Esophagus (tissue), 2 donors: ENCODE measurements at regions not wholly inside any gene's neighbourhood (a gene's known extent, or its start where the extent isn't known, plus 50 kb on each side); places are given as distances from the start of the nearest gene placed in this dataset.
A peak's percentile ranks its signal among the peaks of the same experiment; 100 is the strongest.

Experiments
- H3K27ac ChIP-seq, 2 donors: one replicate each; pipeline ENCODE4 v1.5.1; 2013; ENCODE audit warnings: low read depth in 2 of 2, mild to moderate bottlenecking in 2 of 2, inconsistent platforms in 1 of 2, low read length in 1 of 2, moderate library complexity in 1 of 2
- H3K27me3 ChIP-seq, 2 donors: one replicate each; pipeline ENCODE4 v1.6.1; 2013; ENCODE audit warnings: low read length in 2 of 2, control low read depth in 1 of 2, mild to moderate bottlenecking in 1 of 2; ENCODE audit not compliant: insufficient read depth in 2 of 2, control insufficient read depth in 1 of 2
- H3K36me3 ChIP-seq, 2 donors: one replicate each; pipeline ENCODE4 v1.6.1; 2013; ENCODE audit warnings: low read length in 1 of 2; ENCODE audit not compliant: control insufficient read depth in 2 of 2, insufficient read depth in 2 of 2
- H3K4me1 ChIP-seq, 2 donors: one replicate each; pipeline ENCODE4 v1.6.1; 2013; ENCODE audit warnings: low read length in 1 of 2; ENCODE audit not compliant: control insufficient read depth in 2 of 2, insufficient read depth in 2 of 2
- H3K4me3 ChIP-seq, 2 donors: one replicate each; pipeline ENCODE4 v1.5.1; 2013; ENCODE audit warnings: low read length in 2 of 2, mild to moderate bottlenecking in 2 of 2, low read depth in 1 of 2, moderate library complexity in 1 of 2
- H3K9me3 ChIP-seq, 2 donors: one replicate each; pipeline ENCODE4 v1.6.1; 2013; ENCODE audit warnings: mild to moderate bottlenecking in 2 of 2, low read depth in 1 of 2, low read length in 1 of 2, moderate library complexity in 1 of 2; ENCODE audit not compliant: control insufficient read depth in 2 of 2, insufficient read depth in 1 of 2
- WGBS, 2 donors: extraction: QIAGEN DNeasy Blood & Tissue Kit; methylation state at CpG; one replicate each; pipeline ENCODE4 v1.1.7; 2013; 5-methylcytosine and 5-hydroxymethylcytosine counted together
- donor health status: healthy with polysubstance abuse.
- donor health status: Bipolar disorder and iron deficiency.

- Histone ChIP-seq H3K27ac (no peak overlapping the region), H3K36me3 (no peaks in the 10 kb centered on the region), H3K9me3 (peaks cover 0 to 19% of the 10 kb centered on the region in 2 donors), H3K4me1 (no peaks in the 10 kb centered on the region), H3K27me3 (peaks cover 0 to 2% of the 10 kb centered on the region in 2 donors), H3K4me3 (no peak overlapping the region)
- 94 to 99% methylated on average over 2 of the region's 2 CpGs for WGBS, 2 donors
These were observed 76.4 kb downstream of the ING1 start for GRCh38 chr13:110789871-110790270.

GRCh38 chr13:110790371-110790770, 76.9 kb downstream of the ING1 start:
- H3K27me3 ChIP-seq: peaks cover 0 to 2% of the 10 kb centered on the region in 2 donors
- H3K4me3 ChIP-seq: no peak overlapping the region
- 87 to 90% methylated on average over 3 of the region's 3 CpGs for WGBS, 2 donors
- H3K9me3 ChIP-seq: peaks cover 0 to 17% of the 10 kb centered on the region in 2 donors
- H3K36me3 ChIP-seq: no peaks in the 10 kb centered on the region
- no peak overlapping the region for H3K27ac ChIP-seq
- H3K4me1 ChIP-seq: no peaks in the 10 kb centered on the region

DNA sequence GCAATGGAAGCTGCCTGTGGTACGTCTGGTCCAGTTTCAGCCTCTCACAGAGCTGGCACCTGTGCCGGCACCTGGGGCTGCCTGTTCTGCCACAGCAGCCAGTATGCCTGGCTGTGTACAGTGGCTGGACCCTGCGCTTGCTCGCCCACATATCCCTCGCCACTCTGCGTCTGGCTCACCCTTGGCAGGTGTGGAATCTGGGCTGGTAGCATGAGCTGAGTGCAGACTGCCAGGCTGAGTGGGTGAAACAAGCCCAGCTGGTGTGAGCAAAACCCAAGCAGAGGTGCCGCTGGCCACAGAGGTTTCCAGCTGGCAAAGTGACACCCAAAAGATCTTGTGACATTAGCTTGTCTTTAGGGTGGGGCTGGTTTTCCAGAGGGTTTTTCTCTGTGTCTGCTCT, 80.7 kb downstream of the ING1 start:
- H3K27me3 ChIP-seq: peaks cover 0 to under 1% of the 10 kb centered on the region in 2 donors
- H3K4me3 ChIP-seq: no peak overlapping the region
- H3K9me3 ChIP-seq: peaks cover 0 to 16% of the 10 kb centered on the region in 2 donors
- H3K4me1 ChIP-seq: peaks cover 0 to 3% of the 10 kb centered on the region in 2 donors
- 85 to 87% methylated on average over 7 of the region's 7 CpGs for WGBS, 2 donors
- H3K36me3 ChIP-seq: no peaks in the 10 kb centered on the region
- no peak overlapping the region for H3K27ac ChIP-seq

DNA sequence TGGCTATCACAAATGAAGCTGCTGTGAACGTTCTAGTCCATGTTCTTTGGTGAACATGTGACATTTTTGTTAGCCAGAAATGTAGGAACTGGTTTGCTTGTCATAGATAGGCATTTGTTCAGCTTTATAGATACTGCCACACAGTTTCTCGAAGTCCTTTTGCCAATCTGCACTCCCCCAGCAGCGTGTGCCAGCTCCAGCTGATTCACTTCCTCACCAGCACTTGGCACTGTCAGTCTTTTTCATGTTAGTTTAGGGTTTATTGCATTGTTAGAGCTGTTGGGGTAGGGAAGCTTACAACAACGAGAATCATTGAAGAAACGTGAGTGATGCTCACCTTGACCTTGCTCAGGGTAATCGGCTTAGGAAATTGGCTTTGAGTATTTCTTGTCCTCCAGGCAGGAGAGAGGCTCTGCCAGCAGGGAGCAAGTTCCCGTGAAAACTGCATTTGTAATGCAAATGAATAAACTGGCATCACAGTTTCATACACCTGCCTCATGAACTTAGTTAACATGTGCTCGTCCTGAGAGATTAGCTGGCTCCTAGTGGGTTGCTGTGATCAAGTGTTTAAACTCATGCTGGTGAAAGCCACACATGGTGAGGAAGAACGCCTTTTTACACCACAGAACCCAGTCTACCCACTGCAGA, 83.9 kb downstream of the ING1 start:
- Histone ChIP-seq H3K27ac (no peak overlapping the region), H3K36me3 (no peaks in the 10 kb centered on the region), H3K9me3 (peaks cover 0 to 13% of the 10 kb centered on the region in 2 donors), H3K4me3 (no peak overlapping the region), H3K27me3 (peaks cover 0 to 2% of the 10 kb centered on the region in 2 donors), H3K4me1 (peaks cover 0 to 3% of the 10 kb centered on the region in 2 donors)
- whole genome bisulfite sequencing, 2 donors: 43 to 46% methylated on average over 9 of the region's 9 CpGs

GRCh38 chr13:110798081-110798994, 84.8 kb downstream of the ING1 start:
- WGBS, 2 donors: 71 to 79% methylated on average over 18 of the region's 18 CpGs
- H3K4me1 ChIP-seq: peaks cover 0 to 3% of the 10 kb centered on the region in 2 donors
- H3K9me3 ChIP-seq: peaks cover 0 to 6% of the 10 kb centered on the region in 2 donors
- H3K27ac ChIP-seq: no peak overlapping the region
- H3K4me3 ChIP-seq: no peak overlapping the region
- no peaks in the 10 kb centered on the region for H3K36me3 ChIP-seq
- peaks cover 0 to 2% of the 10 kb centered on the region in 2 donors for H3K27me3 ChIP-seq

GRCh38 chr13:110799246-110800236, 86.0 kb downstream of the ING1 start:
- Histone ChIP-seq H3K4me3 (no peak overlapping the region), H3K4me1 (peaks cover 0 to 3% of the 10 kb centered on the region in 2 donors), H3K9me3 (no peaks in the 10 kb centered on the region), H3K36me3 (no peaks in the 10 kb centered on the region), H3K27ac (peak overlapping the region in 1 of 2 donors; percentile 53), H3K27me3 (peaks cover 0 to 2% of the 10 kb centered on the region in 2 donors)
- WGBS, 2 donors: 55 to 60% methylated on average over 30 of the region's 30 CpGs

GRCh38 chr13:110801044-110801443, 87.5 kb downstream of the ING1 start:
- Histone ChIP-seq H3K27ac (no peak overlapping the region), H3K4me1 (peaks cover 0 to 3% of the 10 kb centered on the region in 2 donors), H3K4me3 (no peak overlapping the region), H3K9me3 (no peaks in the 10 kb centered on the region), H3K36me3 (no peaks in the 10 kb centered on the region), H3K27me3 (peaks cover 0 to 2% of the 10 kb centered on the region in 2 donors)
- WGBS, 2 donors: 61 to 72% methylated on average over 7 of the region's 7 CpGs

GRCh38 chr13:110802260-110802659, 88.8 kb downstream of the ING1 start:
- Histone ChIP-seq H3K36me3 (no peaks in the 10 kb centered on the region), H3K27ac (no peak overlapping the region), H3K27me3 (peaks cover 0 to 2% of the 10 kb centered on the region in 2 donors), H3K4me3 (no peak overlapping the region), H3K4me1 (peaks cover 0 to 3% of the 10 kb centered on the region in 2 donors), H3K9me3 (no peaks in the 10 kb centered on the region)
- WGBS, 2 donors: 70 to 71% methylated on average over 5 of the region's 5 CpGs

GRCh38 chr13:110806636-110807035, 93.1 kb downstream of the ING1 start:
- H3K9me3 ChIP-seq: no peaks in the 10 kb centered on the region
- no peaks in the 10 kb centered on the region for H3K36me3 ChIP-seq
- no peak overlapping the region for H3K27ac ChIP-seq
- 91 to 92% methylated on average over 4 of the region's 4 CpGs for WGBS, 2 donors
- H3K4me3 ChIP-seq: no peak overlapping the region
- H3K27me3 ChIP-seq: peaks cover 0 to 4% of the 10 kb centered on the region in 2 donors
- H3K4me1 ChIP-seq: no peaks in the 10 kb centered on the region
